Stomach (tissue), 8 donors: ENCODE measurements at regions not wholly inside any gene's neighbourhood (a gene's known extent, or its start where the extent isn't known, plus 50 kb on each side); places are given as distances from the start of the nearest gene placed in this dataset.

ENCODE experiments used
- DNase-seq, 2 donors: peaks; one replicate each; pipeline versions ENCODE4 v3.0.0 to v3.0.0-alpha.2; 2013 to 2019
- H3K27ac ChIP-seq, 5 donors: fragments of 200-600 bp in 4 of 5; sonication (generic) in 4 of 5; one replicate each; pipeline ENCODE4 v1.5.1; 2013 to 2019; ENCODE audit warnings: mild to moderate bottlenecking in 1 of 5, moderate library complexity in 1 of 5
- H3K27me3 ChIP-seq, 3 donors: fragments of 200-600 bp; sonication (generic); one replicate each; pipeline ENCODE4 v1.5.1; 2017 to 2019; ENCODE audit warnings: mixed run types in 1 of 3
- H3K36me3 ChIP-seq, 4 donors: fragments of 200-600 bp; sonication (generic); 1 replicate in 3 of 4; 2 replicates in 1 of 4; pipeline ENCODE4 v1.5.1; 2016 to 2019
- H3K4me1 ChIP-seq, 4 donors: fragments of 200-600 bp; sonication (generic); one replicate each; pipeline ENCODE4 v1.5.1; 2016 to 2019
- H3K4me3 ChIP-seq, 4 donors: fragments of 200-600 bp; sonication (generic) in 3 of 4; one replicate each; pipeline ENCODE4 v1.5.1; 2016 to 2019; ENCODE audit warnings: mild to moderate bottlenecking in 1 of 4
- H3K9me3 ChIP-seq, 4 donors: fragments of 200-600 bp; sonication (generic); one replicate each; pipeline ENCODE4 v1.5.1; 2016 to 2019
- CTCF ChIP-seq, 7 experiments: fragments of 450-650 bp in 4 of 7; fragments of 200-600 bp in 3 of 7; sonication (generic) in 3 of 7; IDR thresholded peaks; one replicate each; pipeline ENCODE4 v1.5.1; 2016 to 2019; ENCODE audit warnings: antibody characterized with exemption in 7 of 7, control low read depth in 2 of 7, mild to moderate bottlenecking in 1 of 7
- EP300 ChIP-seq: sonication (generic); formaldehyde crosslinking; IDR thresholded peaks from one replicate; pipeline ENCODE4 v1.6.1; 2017; ENCODE audit warnings: antibody characterized with exemption
- POLR2A ChIP-seq, 4 donors: fragments of 450-650 bp; IDR thresholded peaks; one replicate each; pipeline ENCODE4 v1.6.1; 2016; ENCODE audit warnings: antibody characterized with exemption in 4 of 4, control low read depth in 2 of 4, mild to moderate bottlenecking in 1 of 4, moderate library complexity in 1 of 4
- POLR2AphosphoS5 ChIP-seq, 3 donors: sonication (generic); formaldehyde crosslinking; IDR thresholded peaks; one replicate each; pipeline ENCODE4 v1.6.1; 2016; ENCODE audit warnings: antibody characterized with exemption in 3 of 3
- WGBS, 5 donors: extraction: QIAGEN DNeasy Blood & Tissue Kit in 3 of 5; methylation state at CpG; one replicate each; pipeline versions ENCODE4 v1.1.5 to v1.1.7; 2013 to 2018; 5-methylcytosine and 5-hydroxymethylcytosine counted together
- intact Hi-C: fragments of 100-400 bp; cut with DNase I; formaldehyde crosslinking; loops from one replicate; pipeline ENCODE4 v1.15.1; 2023; ENCODE audit warnings: low total_unique reads
- donor health status: healthy with polysubstance abuse.
- donor health status: Bipolar disorder and iron deficiency.
- donor health status: healthy.

- Histone ChIP-seq H3K4me1 (no peaks in the 10 kb centered on the region), H3K36me3 (no peaks in the 10 kb centered on the region), H3K4me3 (no peak overlapping the region), H3K27ac (no peak overlapping the region), H3K9me3 (no peaks in the 10 kb centered on the region), H3K27me3 (no peaks in the 10 kb centered on the region)
- TF ChIP-seq CTCF (IDR thresholded peaks at IDR 0.05) = no peak
- TF ChIP-seq POLR2AphosphoS5 (IDR thresholded peaks at IDR 0.05) = no peak
- TF ChIP-seq EP300 = no peak
- no peak for TF ChIP-seq POLR2A (IDR thresholded peaks at IDR 0.05)
- 68 to 76% (median 73%) methylated on average over 12 of the region's 12 CpGs for WGBS, 5 donors
- no peak for DNase-seq
- intact Hi-C loops = no loop called here
Measured at GRCh38 chr13:31468114-31468902, 268.5 kb downstream of the B3GLCT start.

DNA sequence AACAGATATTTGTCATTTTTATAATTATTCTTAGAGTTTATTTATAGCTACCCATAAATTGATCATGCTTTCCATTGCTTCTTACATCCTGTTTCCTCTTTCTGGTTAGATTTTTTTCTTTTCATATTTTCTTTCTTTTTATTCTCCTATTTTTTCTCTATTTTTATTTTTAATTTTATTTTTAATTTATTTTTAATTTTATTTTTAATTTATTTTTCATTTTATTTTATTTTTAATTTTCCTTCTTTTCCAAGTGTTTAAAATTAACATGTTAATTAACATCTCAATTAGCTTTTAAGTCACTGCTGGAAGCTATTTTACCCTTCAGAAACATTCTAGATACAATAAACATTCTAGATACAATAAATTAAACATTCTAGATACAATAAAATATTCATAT lies 269.6 kb downstream of the B3GLCT start:
- DNase-seq = no peak
- Histone ChIP-seq H3K4me1 (no peaks in the 10 kb centered on the region), H3K9me3 (no peaks in the 10 kb centered on the region), H3K27ac (no peak overlapping the region), H3K4me3 (no peak overlapping the region), H3K27me3 (no peaks in the 10 kb centered on the region), H3K36me3 (no peaks in the 10 kb centered on the region)
- no peak for TF ChIP-seq CTCF (IDR thresholded peaks at IDR 0.05)
- no peak for TF ChIP-seq EP300
- TF ChIP-seq POLR2AphosphoS5 (IDR thresholded peaks at IDR 0.05) = no peak
- no peak for TF ChIP-seq POLR2A (IDR thresholded peaks at IDR 0.05)
- intact Hi-C loops = no loop called here

- WGBS, 5 donors = 13 to 22% (median 19%) methylated on average over 6 of the region's 6 CpGs
- intact Hi-C loops = no loop called here
- H3K27me3 ChIP-seq = no peaks in the 10 kb centered on the region
- no peak overlapping the region for H3K27ac ChIP-seq
- no peaks in the 10 kb centered on the region for H3K4me1 ChIP-seq
- DNase-seq = peak in 1 of 2 donors; percentile 34
- no peak for TF ChIP-seq CTCF (IDR thresholded peaks at IDR 0.05)
- no peak for TF ChIP-seq POLR2A (IDR thresholded peaks at IDR 0.05)
- TF ChIP-seq EP300 = no peak
- TF ChIP-seq POLR2AphosphoS5 (IDR thresholded peaks at IDR 0.05) = no peak
- H3K4me3 ChIP-seq = no peak overlapping the region
- H3K36me3 ChIP-seq = no peaks in the 10 kb centered on the region
- no peaks in the 10 kb centered on the region for H3K9me3 ChIP-seq
Measured at GRCh38 chr13:31476266-31476665, 263.1 kb upstream of the RXFP2 start.

GRCh38 chr13:31476753-31477152 lies 262.6 kb upstream of the RXFP2 start:
- intact Hi-C loops = no loop called here

More at GRCh38 chr13:31476753-31477152, 262.6 kb upstream of the RXFP2 start:
- Histone ChIP-seq H3K9me3 (no peaks in the 10 kb centered on the region), H3K27me3 (no peaks in the 10 kb centered on the region), H3K36me3 (no peaks in the 10 kb centered on the region), H3K4me1 (no peaks in the 10 kb centered on the region), H3K27ac (no peak overlapping the region), H3K4me3 (no peak overlapping the region)
- no peak for TF ChIP-seq EP300
- TF ChIP-seq CTCF (IDR thresholded peaks at IDR 0.05) = no peak
- no peak for TF ChIP-seq POLR2A (IDR thresholded peaks at IDR 0.05)
- no peak for TF ChIP-seq POLR2AphosphoS5 (IDR thresholded peaks at IDR 0.05)
- DNase-seq = no peak
- WGBS, 5 donors = 7 to 23% (median 15%) methylated on average over 2 of the region's 2 CpGs
